ENCODE measurements at regions not wholly inside any gene's neighbourhood (a gene's known extent, or its start where the extent isn't known, plus 50 kb on each side); places are given as distances from the start of the nearest gene placed in this dataset.

DNA sequence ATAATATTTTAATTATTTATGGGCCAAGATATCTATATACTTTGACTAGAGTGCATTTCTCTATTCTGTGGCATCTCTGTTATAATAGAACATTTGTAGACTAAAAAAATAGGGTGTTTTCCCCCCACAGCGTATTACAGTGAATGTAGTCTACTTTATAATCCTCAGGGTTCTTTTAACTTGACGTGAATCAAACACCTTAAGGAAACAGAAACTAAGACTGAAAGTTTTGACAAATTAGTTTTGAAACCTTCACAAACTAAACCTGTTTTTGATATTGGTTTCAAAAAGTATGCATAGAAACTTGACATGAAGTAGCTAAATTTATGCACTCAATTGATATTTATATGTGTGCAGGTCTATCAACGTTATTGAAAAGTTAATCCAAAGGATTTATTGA, 1963.1 kb upstream of the TENM3 start:
- TF ChIP-seq, protein P1, sequence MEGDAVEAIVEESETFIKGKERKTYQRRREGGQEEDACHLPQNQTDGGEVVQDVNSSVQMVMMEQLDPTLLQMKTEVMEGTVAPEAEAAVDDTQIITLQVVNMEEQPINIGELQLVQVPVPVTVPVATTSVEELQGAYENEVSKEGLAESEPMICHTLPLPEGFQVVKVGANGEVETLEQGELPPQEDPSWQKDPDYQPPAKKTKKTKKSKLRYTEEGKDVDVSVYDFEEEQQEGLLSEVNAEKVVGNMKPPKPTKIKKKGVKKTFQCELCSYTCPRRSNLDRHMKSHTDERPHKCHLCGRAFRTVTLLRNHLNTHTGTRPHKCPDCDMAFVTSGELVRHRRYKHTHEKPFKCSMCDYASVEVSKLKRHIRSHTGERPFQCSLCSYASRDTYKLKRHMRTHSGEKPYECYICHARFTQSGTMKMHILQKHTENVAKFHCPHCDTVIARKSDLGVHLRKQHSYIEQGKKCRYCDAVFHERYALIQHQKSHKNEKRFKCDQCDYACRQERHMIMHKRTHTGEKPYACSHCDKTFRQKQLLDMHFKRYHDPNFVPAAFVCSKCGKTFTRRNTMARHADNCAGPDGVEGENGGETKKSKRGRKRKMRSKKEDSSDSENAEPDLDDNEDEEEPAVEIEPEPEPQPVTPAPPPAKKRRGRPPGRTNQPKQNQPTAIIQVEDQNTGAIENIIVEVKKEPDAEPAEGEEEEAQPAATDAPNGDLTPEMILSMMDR (IDR thresholded peaks at IDR 0.05; ENCODE audit: insufficient read depth, low read depth, low read length), result no peak
- TF ChIP-seq EZH2 (IDR thresholded peaks at IDR 0.05; ENCODE audit: insufficient read depth, low read length), result no peak
